Colonic mucosa (tissue), 4 donors: ENCODE measurements at regions not wholly inside any gene's neighbourhood (a gene's known extent, or its start where the extent isn't known, plus 50 kb on each side); places are given as distances from the start of the nearest gene placed in this dataset.

Experiments used
- DNase-seq: peaks from one replicate; pipeline ENCODE4 v3.0.0-alpha.2; 2020
- H3K27ac ChIP-seq: fragments of 200-600 bp; one replicate; pipeline ENCODE4 v1.8.0; 2021
- H3K27me3 ChIP-seq: fragments of 200-600 bp; one replicate; pipeline ENCODE4 v1.8.0; 2021
- H3K36me3 ChIP-seq: fragments of 200-600 bp; one replicate; pipeline ENCODE4 v1.8.0; 2021
- H3K4me1 ChIP-seq: fragments of 200-600 bp; one replicate; pipeline ENCODE4 v1.8.0; 2021; ENCODE audit warnings: mild to moderate bottlenecking
- H3K4me3 ChIP-seq: fragments of 200-600 bp; one replicate; pipeline ENCODE4 v1.8.0; 2021
- H3K9ac ChIP-seq, 2 donors: one replicate each; pipeline ENCODE4 v1.7.0; 2013; ENCODE audit warnings: control low read depth in 2 of 2, low read depth in 2 of 2, low read length in 2 of 2
- H3K9me3 ChIP-seq: fragments of 200-600 bp; one replicate; pipeline ENCODE4 v1.8.0; 2021
- CTCF ChIP-seq: fragments of 200-600 bp; IDR thresholded peaks from one replicate; pipeline ENCODE4 v1.8.0; 2022; ENCODE audit warnings: antibody characterized with exemption, mild to moderate bottlenecking
- intact Hi-C: fragments of 100-400 bp; cut with DNase I; formaldehyde crosslinking; loops from one replicate; pipeline ENCODE4 v1.14.1; 2022
- donor health status: healthy.
- donor health status: DM: no; HTN: no; CAD: no.
- donor health status: DM: no; HTN: no; CAD: no.

GRCh38 chr7:52436278-52436677 lies 599.2 kb upstream of the POM121L12 start:
- Histone ChIP-seq H3K27me3 (no peaks in the 10 kb centered on the region), H3K9me3 (no peaks in the 10 kb centered on the region), H3K4me3 (no peak overlapping the region), H3K36me3 (no peaks in the 10 kb centered on the region), H3K27ac (no peak overlapping the region), H3K9ac (no peak overlapping the region), H3K4me1 (no peaks in the 10 kb centered on the region)
- no peak for DNase-seq
- intact Hi-C loops, result no loop called here
- TF ChIP-seq CTCF, result no peak

GRCh38 chr7:52431082-52431815 lies 604.2 kb upstream of the POM121L12 start:
- DNase-seq, result no peak
- H3K27me3 ChIP-seq, result no peaks in the 10 kb centered on the region
- H3K36me3 ChIP-seq, result no peaks in the 10 kb centered on the region
- no peak for TF ChIP-seq CTCF
- no peak overlapping the region for H3K9ac ChIP-seq
- H3K4me3 ChIP-seq, result no peak overlapping the region
- intact Hi-C loops, result no loop called here
- H3K4me1 ChIP-seq, result no peaks in the 10 kb centered on the region
- H3K27ac ChIP-seq, result no peak overlapping the region
- H3K9me3 ChIP-seq, result no peaks in the 10 kb centered on the region

- Histone ChIP-seq H3K36me3 (no peaks in the 10 kb centered on the region), H3K27me3 (no peaks in the 10 kb centered on the region), H3K4me3 (no peak overlapping the region), H3K27ac (no peak overlapping the region), H3K9me3 (no peaks in the 10 kb centered on the region), H3K4me1 (no peaks in the 10 kb centered on the region), H3K9ac (no peak overlapping the region)
- intact Hi-C loops, result no loop called here
- no peak for TF ChIP-seq CTCF
- DNase-seq, result no peak
Observed at GRCh38 chr7:52423251-52423650, 612.2 kb upstream of the POM121L12 start.

GRCh38 chr7:52413051-52413450 lies 622.4 kb upstream of the POM121L12 start:
- H3K4me3 ChIP-seq, result no peak overlapping the region
- H3K36me3 ChIP-seq, result no peaks in the 10 kb centered on the region
- H3K9ac ChIP-seq, result no peak overlapping the region
- no peaks in the 10 kb centered on the region for H3K9me3 ChIP-seq
- no peak for TF ChIP-seq CTCF
- no peaks in the 10 kb centered on the region for H3K4me1 ChIP-seq
- no peaks in the 10 kb centered on the region for H3K27me3 ChIP-seq
- no peak for DNase-seq
- no peak overlapping the region for H3K27ac ChIP-seq
- intact Hi-C loops, result no loop called here

GRCh38 chr7:52410032-52410431 lies 625.4 kb upstream of the POM121L12 start:
- no peak overlapping the region for H3K27ac ChIP-seq
- intact Hi-C loops, result no loop called here
- TF ChIP-seq CTCF, result no peak
- DNase-seq, result no peak
- H3K4me1 ChIP-seq, result no peaks in the 10 kb centered on the region
- H3K9me3 ChIP-seq, result no peaks in the 10 kb centered on the region
- H3K4me3 ChIP-seq, result no peak overlapping the region
- H3K36me3 ChIP-seq, result no peaks in the 10 kb centered on the region
- H3K9ac ChIP-seq, result no peak overlapping the region
- no peaks in the 10 kb centered on the region for H3K27me3 ChIP-seq
